IMR-90 (cell line): ENCODE measurements at regions not wholly inside any gene's neighbourhood (a gene's known extent, or its start where the extent isn't known, plus 50 kb on each side); places are given as distances from the start of the nearest gene placed in this dataset.

ENCODE experiments used
- ATAC-seq: fragments of 200-7000 bp; cut with Tn5 transposase; 2 replicates; pipeline ENCODE4 v1.9.1; 2020; ENCODE audit warnings: low read depth, mild to moderate bottlenecking, moderate library complexity
- BruUV-seq: library from RNA; stranded (reverse); fragments of 400-500 nt; replicated peaks from 2 replicates; lab custom pipeline; 2021; lab: Mats Ljungman, UMichigan
- CTCF ChIA-PET: fragments of 300-600 bp; formaldehyde crosslinking; extraction: SDS; loops from one replicate; lab custom pipeline; 2021; ENCODE audit warnings: antibody characterized with exemption; lab: Yijun Ruan, JAX
- POLR2A ChIA-PET: fragments of 300-600 bp; sonication (Branson Sonifier 250); formaldehyde crosslinking; loops from one replicate; lab custom pipeline; 2022; ENCODE audit warnings: antibody characterized with exemption; ENCODE audit not compliant: unreplicated experiment; lab: Charles Lee
- DNase-seq: peaks from one replicate; pipeline ENCODE4 v3.0.0; 2013
- H2AFZ ChIP-seq: replicated peaks from 2 replicates; pipeline ENCODE3; 2013; ENCODE audit warnings: low read length, mild to moderate bottlenecking; ENCODE audit not compliant: poor library complexity
- H2AK5ac ChIP-seq: 2 replicates; pipeline ENCODE4 v1.6.1; 2013; ENCODE audit warnings: low read depth, low read length, inconsistent platforms
- H2AK9ac ChIP-seq: replicated peaks from 2 replicates; pipeline ENCODE3; 2013; ENCODE audit warnings: mild to moderate bottlenecking, low read depth, low read length, moderate library complexity; ENCODE audit not compliant: poor library complexity
- H2BK120ac ChIP-seq: 2 replicates; pipeline ENCODE4 v1.6.1; 2013; ENCODE audit warnings: low read depth, low read length, inconsistent platforms
- H2BK15ac ChIP-seq: 3 replicates; pipeline ENCODE4 v1.6.1; 2013; ENCODE audit warnings: low read depth, low read length, inconsistent platforms
- H2BK20ac ChIP-seq: 2 replicates; pipeline ENCODE4 v1.6.1; 2013; ENCODE audit warnings: low read depth, mild to moderate bottlenecking, inconsistent platforms, low read length, moderate library complexity
- H2BK5ac ChIP-seq: 2 replicates; pipeline ENCODE4 v1.6.1; 2013; ENCODE audit warnings: mild to moderate bottlenecking, low read depth, low read length, inconsistent platforms; ENCODE audit not compliant: poor library complexity, severe bottlenecking
- H3K14ac ChIP-seq: replicated peaks from 2 replicates; pipeline ENCODE4 v1.6.1; 2013; ENCODE audit warnings: low read depth, low read length, inconsistent platforms
- H3K18ac ChIP-seq: 2 replicates; pipeline ENCODE4 v1.6.1; 2013; ENCODE audit warnings: low read depth, low read length, control low read depth
- H3K23ac ChIP-seq: 2 replicates; pipeline ENCODE4 v1.6.1; 2013; ENCODE audit warnings: low read depth, low read length, inconsistent platforms
- H3K27ac ChIP-seq: 2 replicates; pipeline ENCODE4 v1.5.1; 2013; ENCODE audit warnings: mild to moderate bottlenecking, control low read depth, low read length; ENCODE audit not compliant: insufficient read depth
- H3K27me3 ChIP-seq: 2 replicates; pipeline ENCODE4 v1.6.1; 2013; ENCODE audit warnings: low read length; ENCODE audit not compliant: control insufficient read depth, insufficient read depth
- H3K36me3 ChIP-seq: 2 replicates; pipeline ENCODE4 v1.6.1; 2013; ENCODE audit warnings: low read length, mixed read lengths; ENCODE audit not compliant: control insufficient read depth, insufficient read depth
- H3K4ac ChIP-seq: 2 replicates; pipeline ENCODE4 v1.6.1; 2013; ENCODE audit warnings: low read depth, low read length, inconsistent platforms
- H3K4me1 ChIP-seq: 2 replicates; pipeline ENCODE4 v1.6.1; 2013; ENCODE audit warnings: low read length, mixed read lengths; ENCODE audit not compliant: control insufficient read depth, insufficient read depth
- H3K4me2 ChIP-seq: 2 replicates; pipeline ENCODE4 v1.6.1; 2013; ENCODE audit warnings: low read depth, mild to moderate bottlenecking, control low read depth, low read length, moderate library complexity
- H3K4me3 ChIP-seq: 2 replicates; pipeline ENCODE4 v1.5.1; 2013; ENCODE audit warnings: low read depth, mild to moderate bottlenecking, control low read depth, low read length, moderate library complexity; ENCODE audit not compliant: insufficient read depth
- H3K56ac ChIP-seq: 2 replicates; pipeline ENCODE4 v1.6.1; 2013; ENCODE audit warnings: low read length, inconsistent platforms; ENCODE audit not compliant: insufficient read depth; ENCODE audit errors: extremely low read depth
- H3K79me1 ChIP-seq, 2 experiments: 2 replicates each; pipeline ENCODE4 v1.6.1; 2013; ENCODE audit warnings: low read length in 2 of 2, inconsistent platforms in 1 of 2, low read depth in 1 of 2
- H3K9ac ChIP-seq: 2 replicates; pipeline ENCODE4 v1.6.1; 2013; ENCODE audit warnings: low read depth, low read length, control low read depth
- H3K9me1 ChIP-seq: 2 replicates; pipeline ENCODE4 v1.6.1; 2013; ENCODE audit warnings: low read length, inconsistent platforms; ENCODE audit not compliant: insufficient read depth
- H3K9me3 ChIP-seq: 2 replicates; pipeline ENCODE4 v1.6.1; 2013; ENCODE audit warnings: low read length; ENCODE audit not compliant: control insufficient read depth, insufficient read depth
- H4K20me1 ChIP-seq: 2 replicates; pipeline ENCODE4 v1.6.1; 2013; ENCODE audit warnings: low read length, inconsistent platforms; ENCODE audit not compliant: insufficient read depth
- H4K5ac ChIP-seq: 2 replicates; pipeline ENCODE4 v1.6.1; 2013; ENCODE audit warnings: mild to moderate bottlenecking, low read depth, low read length, control low read depth
- H4K8ac ChIP-seq, 2 experiments: 2 replicates each; pipeline ENCODE4 v1.6.1; 2013; ENCODE audit warnings: low read depth in 2 of 2, low read length in 2 of 2, control low read depth in 1 of 2, inconsistent platforms in 1 of 2
- H4K91ac ChIP-seq: 2 replicates; pipeline ENCODE4 v1.6.1; 2013; ENCODE audit warnings: low read depth, low read length, inconsistent platforms; ENCODE audit not compliant: insufficient read depth
- BHLHE40 ChIP-seq: fragments of 150-350 bp; IDR thresholded peaks from 2 replicates; pipeline ENCODE4 v1.6.1; 2016; ENCODE audit warnings: mild to moderate bottlenecking, low read depth, low read length
- CTCF ChIP-seq: conservative IDR thresholded peaks from 2 replicates; pipeline ENCODE4 v1.5.1; 2012; ENCODE audit warnings: mild to moderate bottlenecking, low read depth, low read length, improper control_type of control experiment
- FOS ChIP-seq: fragments of 150-350 bp; IDR thresholded peaks from 2 replicates; pipeline ENCODE4 v1.6.1; 2016; ENCODE audit warnings: low read depth, low read length
- POLR2A ChIP-seq: IDR thresholded peaks from 2 replicates; pipeline ENCODE4 v1.6.1; 2012; ENCODE audit warnings: mild to moderate bottlenecking, low read depth, low read length
- RFX5 ChIP-seq: IDR thresholded peaks from 2 replicates; pipeline ENCODE4 v1.8.0; 2012; ENCODE audit warnings: low read depth, mild to moderate bottlenecking, low read length, moderate library complexity
- SMC3 ChIP-seq: fragments of 150-350 bp; IDR thresholded peaks from 2 replicates; pipeline ENCODE4 v1.6.1; 2016; ENCODE audit warnings: low read depth, mild to moderate bottlenecking, antibody characterized with exemption, low read length, moderate library complexity
- dilution Hi-C: fragments of 300-500 bp; cut with HindIII; formaldehyde crosslinking; loops from one replicate; pipeline ENCODE4 v1.14.3; 2018; ENCODE audit warnings: low sequenced_read_pairs; ENCODE audit not compliant: unreplicated experiment
- in situ Hi-C: fragments of 300-500 bp; cut with MboI; formaldehyde crosslinking; loops from 3 replicates; pipeline ENCODE4 v1.14.3; 2019; ENCODE audit warnings: low sequenced_read_pairs, inconsistent platforms, mixed read lengths
- intact Hi-C: fragments of 100-400 bp; cut with micrococcal nuclease; formaldehyde crosslinking; loops from 2 replicates; pipeline ENCODE4 v1.10.0; 2022
- TF ChIP-seq, protein P1 (sequence below): fragments of 150-350 bp; IDR thresholded peaks from 2 replicates; pipeline ENCODE4 v1.6.1; 2017; ENCODE audit warnings: mild to moderate bottlenecking, antibody characterized with exemption, low read length, low read depth

- Histone ChIP-seq H3K27me3 (peaks cover 40% of the 10 kb centered on the region), H4K91ac (no peak overlapping the region), H3K4me2 (no peak overlapping the region), H2AK5ac (no peak overlapping the region), H4K8ac (no peak overlapping the region), H3K4me3 (no peak overlapping the region), H3K36me3 (no peaks in the 10 kb centered on the region), H2BK5ac (no peak overlapping the region), H3K9ac (no peak overlapping the region), H3K4me1 (no peaks in the 10 kb centered on the region), H2BK120ac (no peak overlapping the region), H3K27ac (no peak overlapping the region), H2BK15ac (no peak overlapping the region), H2AFZ (no peak overlapping the region), H4K5ac (no peak overlapping the region), H3K14ac (no peak overlapping the region), H3K56ac (no peak overlapping the region), H2AK9ac (no peak overlapping the region), H3K4ac (no peak overlapping the region), H3K79me1 (no peaks in the 10 kb centered on the region), H3K9me1 (no peaks in the 10 kb centered on the region), H3K23ac (no peak overlapping the region), H2BK20ac (no peak overlapping the region), H4K20me1 (no peaks in the 10 kb centered on the region), H3K9me3 (peaks cover 2% of the 10 kb centered on the region), H3K18ac (no peak overlapping the region)
- intact Hi-C loops (no loop called here), dilution Hi-C loops (no loop called here), in situ Hi-C loops (no loop called here)
- TF ChIP-seq, protein P1, sequence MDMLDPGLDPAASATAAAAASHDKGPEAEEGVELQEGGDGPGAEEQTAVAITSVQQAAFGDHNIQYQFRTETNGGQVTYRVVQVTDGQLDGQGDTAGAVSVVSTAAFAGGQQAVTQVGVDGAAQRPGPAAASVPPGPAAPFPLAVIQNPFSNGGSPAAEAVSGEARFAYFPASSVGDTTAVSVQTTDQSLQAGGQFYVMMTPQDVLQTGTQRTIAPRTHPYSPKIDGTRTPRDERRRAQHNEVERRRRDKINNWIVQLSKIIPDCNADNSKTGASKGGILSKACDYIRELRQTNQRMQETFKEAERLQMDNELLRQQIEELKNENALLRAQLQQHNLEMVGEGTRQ = no peak
- TF ChIP-seq FOS (no peak), SMC3 (no peak), RFX5 (no peak), POLR2A (no peak), CTCF (no peak), BHLHE40 (no peak)
- POLR2A ChIA-PET = no interaction called here
- ATAC-seq = no peak
- no TSS peak for BruUV-seq
- CTCF ChIA-PET = no interaction called here
- DNase-seq = no peak
Observed at GRCh38 chr21:38691631-38692030, 114.1 kb upstream of the ETS2 start.
